ENCODE measurements at regions not wholly inside any gene's neighbourhood (a gene's known extent, or its start where the extent isn't known, plus 50 kb on each side); places are given as distances from the start of the nearest gene placed in this dataset.

GRCh38 chr13:73273745-73274144 is 214.9 kb downstream of the KLF5 start:
- Histone ChIP-seq H3K4me3 (ENCODE audit: low read depth, low read length, poor library complexity, severe bottlenecking) (no peak overlapping the region), H3K9me2 (ENCODE audit: insufficient read depth, low read length) (no peaks in the 10 kb centered on the region), H4K20me1 (ENCODE audit: insufficient read depth, low read length) (no peaks in the 10 kb centered on the region), H2AFZ (ENCODE audit: low read length) (no peak overlapping the region), H3K79me2 (ENCODE audit: insufficient read depth, low read depth, low read length) (no peaks in the 10 kb centered on the region), H3K27ac (ENCODE audit: low read depth, low read length, poor library complexity, severe bottlenecking) (no peak overlapping the region), H3K4me1 (ENCODE audit: insufficient read depth, low read length, poor library complexity, severe bottlenecking) (no peaks in the 10 kb centered on the region), H3K36me3 (ENCODE audit: insufficient read depth, low read length) (no peaks in the 10 kb centered on the region), H3K9me3 (ENCODE audit: low read length) (no peaks in the 10 kb centered on the region), H3K4me2 (ENCODE audit: low read length) (no peak overlapping the region)
- POLR2A ChIA-PET, result no interaction called here
- BruUV-seq (replicated peaks), result no TSS peak
- DNase-seq (ENCODE audit: low spot score), result no peak
- TF ChIP-seq CTCF (conservative IDR thresholded peaks at IDR 0.05; ENCODE audit: low read length) (no peak), EZH2phosphoT487 (IDR thresholded peaks at IDR 0.05; ENCODE audit: borderline replicate concordance, low read depth, low read length) (no peak)
- intact Hi-C loops (cut with micrococcal nuclease; ENCODE audit: unreplicated experiment), result no loop called here
- CTCF ChIA-PET (ENCODE audit: unreplicated experiment), result no interaction called here

GRCh38 chr13:73273276-73273675 is 214.5 kb downstream of the KLF5 start:
- Histone ChIP-seq H3K4me2 (ENCODE audit: low read length) (no peak overlapping the region), H3K27ac (ENCODE audit: low read depth, low read length, poor library complexity, severe bottlenecking) (no peak overlapping the region), H3K4me3 (ENCODE audit: low read depth, low read length, poor library complexity, severe bottlenecking) (no peak overlapping the region), H3K4me1 (ENCODE audit: insufficient read depth, low read length, poor library complexity, severe bottlenecking) (no peaks in the 10 kb centered on the region), H3K9me3 (ENCODE audit: low read length) (no peaks in the 10 kb centered on the region), H4K20me1 (ENCODE audit: insufficient read depth, low read length) (no peaks in the 10 kb centered on the region), H3K36me3 (ENCODE audit: insufficient read depth, low read length) (no peaks in the 10 kb centered on the region), H3K9me2 (ENCODE audit: insufficient read depth, low read length) (no peaks in the 10 kb centered on the region), H2AFZ (ENCODE audit: low read length) (no peak overlapping the region), H3K79me2 (ENCODE audit: insufficient read depth, low read depth, low read length) (no peaks in the 10 kb centered on the region)
- intact Hi-C loops (cut with micrococcal nuclease; ENCODE audit: unreplicated experiment), result no loop called here
- ChIA-PET POLR2A (no interaction called here), CTCF (ENCODE audit: unreplicated experiment) (no interaction called here)
- BruUV-seq (replicated peaks), result no TSS peak
- DNase-seq (ENCODE audit: low spot score), result no peak
- TF ChIP-seq EZH2phosphoT487 (IDR thresholded peaks at IDR 0.05; ENCODE audit: borderline replicate concordance, low read depth, low read length), result no peak
- no peak for TF ChIP-seq CTCF (conservative IDR thresholded peaks at IDR 0.05; ENCODE audit: low read length)

- Histone ChIP-seq H3K36me3 (ENCODE audit: insufficient read depth, low read length) (no peaks in the 10 kb centered on the region), H3K4me3 (ENCODE audit: low read depth, low read length, poor library complexity, severe bottlenecking) (no peak overlapping the region), H3K27ac (ENCODE audit: low read depth, low read length, poor library complexity, severe bottlenecking) (no peak overlapping the region), H3K9me3 (ENCODE audit: low read length) (no peaks in the 10 kb centered on the region), H3K4me1 (ENCODE audit: insufficient read depth, low read length, poor library complexity, severe bottlenecking) (no peaks in the 10 kb centered on the region), H3K4me2 (ENCODE audit: low read length) (no peak overlapping the region), H2AFZ (ENCODE audit: low read length) (no peak overlapping the region), H4K20me1 (ENCODE audit: insufficient read depth, low read length) (no peaks in the 10 kb centered on the region), H3K9me2 (ENCODE audit: insufficient read depth, low read length) (no peaks in the 10 kb centered on the region), H3K79me2 (ENCODE audit: insufficient read depth, low read depth, low read length) (no peaks in the 10 kb centered on the region)
- POLR2A ChIA-PET, result no interaction called here
- no peak for TF ChIP-seq EZH2phosphoT487 (IDR thresholded peaks at IDR 0.05; ENCODE audit: borderline replicate concordance, low read depth, low read length)
- TF ChIP-seq CTCF (conservative IDR thresholded peaks at IDR 0.05; ENCODE audit: low read length), result no peak
- CTCF ChIA-PET (ENCODE audit: unreplicated experiment), result no interaction called here
- DNase-seq (ENCODE audit: low spot score), result no peak
- BruUV-seq (replicated peaks), result no TSS peak
- intact Hi-C loops (cut with micrococcal nuclease; ENCODE audit: unreplicated experiment), result no loop called here
Observed at GRCh38 chr13:73272831-73273230, 214.0 kb downstream of the KLF5 start.
